Thoracic aorta (tissue), 2 donors: ENCODE measurements at regions not wholly inside any gene's neighbourhood (a gene's known extent, or its start where the extent isn't known, plus 50 kb on each side); places are given as distances from the start of the nearest gene placed in this dataset.
"Not testable (repeated sequence)": the region's sequence is repeated elsewhere in the genome, so short reads cannot be mapped to it uniquely, and the experiment has no call there.

Experiments used
- ATAC-seq: fragments of 150-250 bp; one replicate; pipeline ENCODE4 v1.8.0; 2017; ENCODE audit warnings: low read depth; ENCODE audit not compliant: insufficient number of reproducible peaks, low FRiP score
- DNase-seq: peaks from one replicate; pipeline ENCODE4 v3.0.0-alpha.2; 2020; ENCODE audit warnings: low spot score
- H3K27ac ChIP-seq, 2 donors: fragments of 200-600 bp; sonication (generic); 1 replicate in 1 of 2; 2 replicates in 1 of 2; pipeline ENCODE4 v1.5.1; 2016; ENCODE audit warnings: mild to moderate bottlenecking in 2 of 2, moderate library complexity in 2 of 2
- H3K27me3 ChIP-seq: fragments of 200-600 bp; sonication (generic); replicated peaks from 2 replicates; pipeline ENCODE4 v1.6.0; 2016; ENCODE audit warnings: mild to moderate bottlenecking; ENCODE audit not compliant: insufficient read depth
- H3K36me3 ChIP-seq: fragments of 200-600 bp; sonication (generic); one replicate; pipeline ENCODE4 v1.5.1; 2016
- H3K4me1 ChIP-seq, 2 donors: fragments of 200-600 bp; sonication (generic); 1 replicate in 1 of 2; 2 replicates in 1 of 2; pipeline versions ENCODE4 v1.5.1 to v1.6.0; 2016; ENCODE audit warnings: low read depth in 2 of 2, mild to moderate bottlenecking in 1 of 2; ENCODE audit not compliant: control insufficient read depth in 1 of 2
- H3K4me3 ChIP-seq: fragments of 200-600 bp; sonication (generic); 2 replicates; pipeline ENCODE4 v1.5.1; 2016; ENCODE audit warnings: mild to moderate bottlenecking
- H3K9me3 ChIP-seq: fragments of 200-600 bp; sonication (generic); 2 replicates; pipeline ENCODE4 v1.5.1; 2016
- CTCF ChIP-seq: fragments of 200-600 bp; sonication (generic); IDR thresholded peaks from one replicate; pipeline ENCODE4 v1.5.1; 2019; ENCODE audit warnings: antibody characterized with exemption

GRCh38 chr2:12010059-12010458 is 263.6 kb downstream of the LPIN1 start:
- Histone ChIP-seq H3K4me1 (no peaks in the 10 kb centered on the region), H3K4me3 (no peak overlapping the region), H3K9me3 (no peaks in the 10 kb centered on the region), H3K27me3 (no peaks in the 10 kb centered on the region), H3K36me3 (no peaks in the 10 kb centered on the region), H3K27ac (no peak overlapping the region)
- no peak for ATAC-seq
- no peak for TF ChIP-seq CTCF
- no peak for DNase-seq

- TF ChIP-seq CTCF = no peak
- Histone ChIP-seq H3K27me3 (no peaks in the 10 kb centered on the region), H3K27ac (no peak overlapping the region), H3K9me3 (no peaks in the 10 kb centered on the region), H3K4me1 (no peaks in the 10 kb centered on the region), H3K36me3 (no peaks in the 10 kb centered on the region), H3K4me3 (no peak overlapping the region)
- DNase-seq = no peak
- no peak for ATAC-seq
These were observed 264.3 kb downstream of the LPIN1 start for GRCh38 chr2:12010779-12011178.

GRCh38 chr2:12014088-12014960 is 267.9 kb downstream of the LPIN1 start:
- no peak for TF ChIP-seq CTCF
- H3K27ac ChIP-seq = no peak overlapping the region
- no peaks in the 10 kb centered on the region for H3K27me3 ChIP-seq
- H3K4me1 ChIP-seq = no peaks in the 10 kb centered on the region
- ATAC-seq (no peak), DNase-seq (no peak)
- H3K36me3 ChIP-seq = no peaks in the 10 kb centered on the region
- H3K4me3 ChIP-seq = no peak overlapping the region
- no peaks in the 10 kb centered on the region for H3K9me3 ChIP-seq

DNA sequence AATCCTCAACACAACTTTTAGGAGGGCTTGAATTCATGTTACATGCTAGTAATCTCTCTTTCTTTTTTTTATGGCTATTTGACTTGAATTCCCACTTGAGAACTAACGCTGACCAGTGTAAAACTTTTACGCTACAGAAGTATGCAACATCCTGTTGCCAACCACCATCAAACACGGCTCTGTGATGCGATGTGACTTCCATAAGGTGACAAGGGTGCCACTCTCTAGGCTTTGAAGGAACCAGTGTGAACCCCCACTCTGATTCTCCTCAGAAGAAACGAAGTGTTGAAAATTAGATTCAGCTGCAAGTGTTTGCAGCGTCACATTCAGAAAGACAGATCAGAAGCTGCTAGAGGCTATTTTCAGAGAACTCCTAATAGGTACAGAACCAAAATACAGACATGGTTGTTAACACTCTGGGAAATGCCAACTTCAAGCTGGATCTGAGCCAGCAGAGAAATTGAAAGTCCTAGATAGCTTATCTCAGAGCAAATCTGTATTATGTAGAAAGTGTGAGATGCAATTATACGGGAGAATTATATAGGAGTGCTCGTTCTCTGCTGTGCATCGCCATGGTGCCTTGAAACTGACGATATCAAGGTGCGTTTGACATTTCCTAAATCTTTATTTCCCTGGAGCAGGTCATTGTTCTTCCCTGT is 271.2 kb downstream of the LPIN1 start:
- Histone ChIP-seq H3K27me3 (no peaks in the 10 kb centered on the region), H3K9me3 (peaks cover 12% of the 10 kb centered on the region), H3K27ac (no peak overlapping the region), H3K4me1 (no peaks in the 10 kb centered on the region), H3K4me3 (no peak overlapping the region), H3K36me3 (no peaks in the 10 kb centered on the region)
- DNase-seq (no peak), ATAC-seq (no peak)
- no peak for TF ChIP-seq CTCF

DNA sequence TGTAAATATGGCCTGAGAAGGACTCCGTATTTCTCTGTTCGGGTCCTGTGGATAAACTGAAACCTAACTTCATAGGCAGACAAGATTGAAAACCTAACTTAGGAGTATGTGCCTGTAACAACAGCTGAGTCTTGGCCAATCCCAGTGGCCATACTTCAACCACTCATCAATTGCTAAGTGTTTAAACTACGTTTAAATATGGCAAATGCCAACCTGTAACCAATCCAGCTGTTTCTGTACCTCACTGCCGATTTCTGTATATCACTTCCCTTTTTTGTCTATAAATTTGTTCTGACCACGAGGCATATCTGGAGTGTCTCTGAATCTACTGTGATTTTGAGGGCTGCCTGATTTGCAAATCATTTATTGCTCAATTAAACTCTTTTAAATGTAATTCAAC is 272.3 kb downstream of the LPIN1 start:
- H3K27ac ChIP-seq, ATAC-seq, H3K4me3 ChIP-seq, H3K4me1 ChIP-seq, DNase-seq, H3K27me3 ChIP-seq, H3K36me3 ChIP-seq: not testable (repeated sequence)
- H3K9me3 ChIP-seq = peaks cover 12% of the 10 kb centered on the region
